HG03565 (cell line): ENCODE measurements at regions not wholly inside any gene's neighbourhood (a gene's known extent, or its start where the extent isn't known, plus 50 kb on each side); places are given as distances from the start of the nearest gene placed in this dataset.
"Not testable (repeated sequence)": the region's sequence is repeated elsewhere in the genome, so short reads cannot be mapped to it uniquely, and the experiment has no call there.

Source experiments
- ATAC-seq: cut with Tn5 transposase; IDR thresholded peaks from one replicate; pipeline ENCODE4 v1.9.1; 2021; ENCODE audit warnings: mild to moderate bottlenecking, moderate library complexity; ENCODE audit not compliant: unreplicated experiment

- ATAC-seq: no peak
Measured at GRCh38 chr5:21613971-21614488, 1239.1 kb downstream of the CDH12 start.

GRCh38 chr5:21603796-21604195 lies 1249.3 kb downstream of the CDH12 start:
- ATAC-seq: no peak

- no peak for ATAC-seq
Measured at GRCh38 chr5:21594566-21594965, 1258.6 kb downstream of the CDH12 start.

GRCh38 chr5:21593261-21593660 lies 1259.9 kb downstream of the CDH12 start:
- ATAC-seq: no peak

GRCh38 chr5:21581508-21581907 lies 1271.6 kb downstream of the CDH12 start:
- no peak for ATAC-seq

GRCh38 chr5:21574961-21575360 lies 1278.2 kb downstream of the CDH12 start:
- ATAC-seq: no peak

- no peak for ATAC-seq
Measured at GRCh38 chr5:21574438-21574837, 1278.7 kb downstream of the CDH12 start.

- no peak for ATAC-seq
Measured at GRCh38 chr5:21573416-21574314, 1279.5 kb downstream of the CDH12 start.

GRCh38 chr5:21571196-21571595 lies 1281.9 kb downstream of the CDH12 start:
- not testable (repeated sequence) for ATAC-seq

- ATAC-seq: not testable (repeated sequence)
Measured at GRCh38 chr5:21559109-21559508, 1294.0 kb downstream of the CDH12 start.

GRCh38 chr5:21552263-21552662 lies 1300.9 kb downstream of the CDH12 start:
- ATAC-seq: not testable (repeated sequence)

GRCh38 chr5:21550916-21551315 lies 1302.2 kb downstream of the CDH12 start:
- ATAC-seq: not testable (repeated sequence)

- not testable (repeated sequence) for ATAC-seq
Measured at GRCh38 chr5:21547656-21548055, 1305.5 kb downstream of the CDH12 start.

- not testable (repeated sequence) for ATAC-seq
Measured at GRCh38 chr5:21535114-21535513, 1318.0 kb downstream of the CDH12 start.

- ATAC-seq: not testable (repeated sequence)
Measured at GRCh38 chr5:21521157-21521556, 1332.0 kb downstream of the CDH12 start.

GRCh38 chr5:21496926-21497325 lies 1356.2 kb downstream of the CDH12 start:
- ATAC-seq: not testable (repeated sequence)

GRCh38 chr5:21496056-21496455 lies 1357.1 kb downstream of the CDH12 start:
- ATAC-seq: not testable (repeated sequence)

GRCh38 chr5:21495235-21495634 lies 1357.9 kb downstream of the CDH12 start:
- ATAC-seq: not testable (repeated sequence)

- ATAC-seq: not testable (repeated sequence)
Measured at GRCh38 chr5:21494033-21494432, 1359.1 kb downstream of the CDH12 start.

- ATAC-seq: not testable (repeated sequence)
Measured at GRCh38 chr5:21491182-21491581, 1362.0 kb downstream of the CDH12 start.

- not testable (repeated sequence) for ATAC-seq
Measured at GRCh38 chr5:21488828-21489227, 1364.3 kb downstream of the CDH12 start.

GRCh38 chr5:21485458-21486000 lies 1367.6 kb downstream of the CDH12 start:
- not testable (repeated sequence) for ATAC-seq
